Liver (tissue), 3 donors: ENCODE measurements at regions not wholly inside any gene's neighbourhood (a gene's known extent, or its start where the extent isn't known, plus 50 kb on each side); places are given as distances from the start of the nearest gene placed in this dataset.

Experiments used
- CTCF ChIP-seq: fragments of 150-350 bp; IDR thresholded peaks from 2 replicates; pipeline ENCODE4 v1.5.1; 2017; ENCODE audit warnings: improper control_type of control experiment, low read depth, low read length; ENCODE audit not compliant: missing input control
- EGR1 ChIP-seq, 2 donors: IDR thresholded peaks; 2 replicates each; pipeline ENCODE4 v1.6.1; 2016 to 2018; ENCODE audit warnings: antibody characterized with exemption in 2 of 2, low read depth in 2 of 2
- FOXA1 ChIP-seq: IDR thresholded peaks from 2 replicates; pipeline ENCODE4 v1.6.1; 2016; ENCODE audit warnings: antibody characterized with exemption
- GABPA ChIP-seq, 2 donors: IDR thresholded peaks in 1 of 2; conservative IDR thresholded peaks in 1 of 2; 2 replicates each; pipeline ENCODE4 v1.6.1; 2016; ENCODE audit warnings: antibody characterized with exemption in 2 of 2, mild to moderate bottlenecking in 1 of 2, moderate library complexity in 1 of 2
- RAD21 ChIP-seq, 2 donors: IDR thresholded peaks; 2 replicates each; pipeline ENCODE4 v1.6.1; 2016; ENCODE audit warnings: antibody characterized with exemption in 2 of 2, mild to moderate bottlenecking in 2 of 2
- REST ChIP-seq: IDR thresholded peaks from 2 replicates; pipeline ENCODE4 v1.6.1; 2016; ENCODE audit warnings: antibody characterized with exemption, mild to moderate bottlenecking
- TAF1 ChIP-seq: conservative IDR thresholded peaks from 2 replicates; pipeline ENCODE4 v1.6.1; 2016; ENCODE audit warnings: antibody characterized with exemption, mild to moderate bottlenecking
- YY1 ChIP-seq: IDR thresholded peaks from 2 replicates; pipeline ENCODE4 v1.6.1; 2016; ENCODE audit warnings: antibody characterized with exemption, mild to moderate bottlenecking
- TF ChIP-seq, protein P1 (sequence below): IDR thresholded peaks from 2 replicates; pipeline ENCODE4 v1.6.1; 2016; ENCODE audit warnings: antibody characterized with exemption
- TF ChIP-seq, protein P2 (sequence below): IDR thresholded peaks from 2 replicates; pipeline ENCODE4 v1.6.1; 2016; ENCODE audit warnings: antibody characterized with exemption
- donor health status: healthy.
- donor health status: healthy.

DNA sequence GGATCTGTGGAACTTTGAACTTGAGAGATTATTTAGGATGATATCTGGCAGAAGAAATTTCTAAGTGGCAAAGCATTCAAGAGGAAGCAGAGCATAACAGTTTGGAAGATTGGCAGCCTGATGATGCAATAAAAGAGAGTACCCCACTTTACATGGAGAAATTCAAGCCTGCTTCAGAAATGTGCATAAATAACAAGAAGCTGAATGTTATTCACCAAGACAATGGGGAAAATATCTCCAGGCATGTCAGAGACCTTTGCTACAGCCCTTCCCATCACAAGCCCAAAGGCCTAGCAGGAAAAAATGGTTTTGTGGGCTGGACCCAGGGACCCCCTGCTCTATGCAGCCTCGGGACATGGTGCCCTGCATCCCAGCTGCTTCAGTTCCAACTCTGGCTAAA lies 420.8 kb downstream of the DTHD1 start:
- TF ChIP-seq CTCF (no peak), RAD21 (IDR thresholded peaks at IDR 0.05) (no peak), GABPA (IDR thresholded peaks at IDR 0.05 in 1 of 2, conservative IDR thresholded peaks at IDR 0.05 in 1 of 2) (no peak), REST (no peak), YY1 (no peak), FOXA1 (no peak), TAF1 (no peak), EGR1 (IDR thresholded peaks at IDR 0.05; ENCODE audit: low read depth in 2 of 2) (no peak)
- TF ChIP-seq, protein P1, sequence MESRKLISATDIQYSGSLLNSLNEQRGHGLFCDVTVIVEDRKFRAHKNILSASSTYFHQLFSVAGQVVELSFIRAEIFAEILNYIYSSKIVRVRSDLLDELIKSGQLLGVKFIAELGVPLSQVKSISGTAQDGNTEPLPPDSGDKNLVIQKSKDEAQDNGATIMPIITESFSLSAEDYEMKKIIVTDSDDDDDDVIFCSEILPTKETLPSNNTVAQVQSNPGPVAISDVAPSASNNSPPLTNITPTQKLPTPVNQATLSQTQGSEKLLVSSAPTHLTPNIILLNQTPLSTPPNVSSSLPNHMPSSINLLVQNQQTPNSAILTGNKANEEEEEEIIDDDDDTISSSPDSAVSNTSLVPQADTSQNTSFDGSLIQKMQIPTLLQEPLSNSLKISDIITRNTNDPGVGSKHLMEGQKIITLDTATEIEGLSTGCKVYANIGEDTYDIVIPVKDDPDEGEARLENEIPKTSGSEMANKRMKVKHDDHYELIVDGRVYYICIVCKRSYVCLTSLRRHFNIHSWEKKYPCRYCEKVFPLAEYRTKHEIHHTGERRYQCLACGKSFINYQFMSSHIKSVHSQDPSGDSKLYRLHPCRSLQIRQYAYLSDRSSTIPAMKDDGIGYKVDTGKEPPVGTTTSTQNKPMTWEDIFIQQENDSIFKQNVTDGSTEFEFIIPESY, result no peak
- TF ChIP-seq, protein P2, sequence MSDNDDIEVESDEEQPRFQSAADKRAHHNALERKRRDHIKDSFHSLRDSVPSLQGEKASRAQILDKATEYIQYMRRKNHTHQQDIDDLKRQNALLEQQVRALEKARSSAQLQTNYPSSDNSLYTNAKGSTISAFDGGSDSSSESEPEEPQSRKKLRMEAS, result no peak
